ENCODE measurements at regions not wholly inside any gene's neighbourhood (a gene's known extent, or its start where the extent isn't known, plus 50 kb on each side); places are given as distances from the start of the nearest gene placed in this dataset.
"Not testable (repeated sequence)": the region's sequence is repeated elsewhere in the genome, so short reads cannot be mapped to it uniquely, and the experiment has no call there.

DNA sequence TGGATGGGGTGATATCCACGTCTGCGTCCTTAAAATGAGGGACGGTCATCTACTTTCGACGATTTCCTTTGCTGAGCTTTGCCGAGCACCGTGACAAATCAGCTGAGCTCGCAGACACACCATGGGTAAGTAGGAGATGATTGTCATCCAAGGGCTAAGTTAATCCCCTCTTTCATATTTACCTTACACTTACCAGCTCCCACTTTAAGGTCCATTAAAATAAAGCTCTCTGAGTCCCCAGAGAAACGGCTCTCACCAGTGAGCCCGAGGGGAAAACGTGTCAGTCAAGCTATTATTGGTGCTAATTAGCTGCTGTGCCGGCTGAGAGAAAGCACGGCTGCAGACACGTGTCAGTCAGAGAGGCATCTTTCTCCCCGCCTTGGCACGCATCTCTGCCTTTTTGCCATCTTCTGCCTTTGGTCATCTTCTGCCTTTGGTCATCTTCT is 72.2 kb downstream of the CRLF2 start:
- ATAC-seq: no peak

DNA sequence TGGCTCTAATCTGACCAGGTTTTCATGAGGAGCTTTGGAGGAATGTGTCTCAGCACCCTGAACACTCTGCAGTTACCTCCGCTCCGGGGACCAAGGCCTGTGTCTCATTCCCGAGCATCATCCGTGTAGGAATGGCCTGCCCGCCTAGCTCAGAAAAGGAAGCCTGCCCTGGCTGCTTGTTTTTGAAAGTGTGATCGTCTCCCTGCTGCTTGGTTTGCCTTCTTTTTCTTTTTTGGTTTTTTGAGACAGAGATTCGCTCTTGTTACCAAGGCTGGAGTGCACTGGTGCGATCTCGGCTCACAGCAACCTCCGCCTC is 73.3 kb downstream of the CRLF2 start:
- ATAC-seq: no peak

DNA sequence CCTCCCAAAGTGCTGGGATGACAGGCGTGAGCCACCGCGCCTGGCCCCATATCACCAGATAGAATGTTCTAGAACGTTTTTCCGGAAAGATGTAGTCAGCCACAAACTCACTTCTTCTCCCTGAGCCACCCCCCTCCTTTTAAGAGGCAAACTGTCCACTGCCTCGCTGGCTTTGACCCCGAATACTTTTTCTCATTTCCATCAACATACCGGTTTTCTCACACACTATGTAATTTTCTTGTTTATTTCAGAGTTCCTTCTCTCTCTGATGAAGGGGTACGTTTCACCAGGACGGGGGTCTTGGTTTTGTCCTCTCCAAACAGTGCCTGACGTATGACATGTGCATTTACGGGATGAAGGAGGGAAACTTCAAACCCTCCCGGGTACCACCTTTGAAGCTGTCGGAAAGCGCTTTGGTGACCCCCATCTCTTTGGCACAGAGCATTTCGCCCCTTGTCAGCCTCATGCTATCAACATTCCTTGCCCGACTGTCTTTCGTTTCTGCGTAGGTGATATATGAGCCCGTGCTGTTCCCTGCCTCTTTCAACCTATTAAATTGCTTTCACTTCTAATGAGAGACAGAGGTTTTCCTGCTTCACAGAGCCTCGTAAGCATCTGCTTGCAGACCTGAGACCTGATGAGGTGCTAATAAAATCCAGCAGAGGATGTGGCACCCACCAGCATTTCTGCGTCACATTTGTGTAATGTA is 73.8 kb downstream of the CRLF2 start:
- ATAC-seq: no peak

DNA sequence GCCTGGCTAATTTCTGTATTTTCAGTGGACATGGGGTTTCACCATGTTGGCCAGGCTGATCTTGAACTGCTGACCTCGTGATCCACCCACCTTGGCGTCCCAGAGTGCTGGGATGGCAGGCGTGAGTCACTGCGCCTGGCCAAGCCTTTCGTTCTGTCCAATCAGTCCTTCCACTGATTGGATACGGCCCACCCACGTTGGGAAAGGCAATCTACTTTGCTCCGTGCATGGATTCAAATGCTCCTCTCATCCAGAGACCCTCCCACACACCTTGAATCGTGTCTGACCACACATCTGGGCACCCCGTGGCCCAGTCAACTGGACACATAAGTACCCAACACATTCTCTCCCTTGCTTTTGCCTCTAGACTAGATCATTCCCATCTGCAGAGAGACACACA is 74.9 kb downstream of the CRLF2 start:
- no peak for ATAC-seq

DNA sequence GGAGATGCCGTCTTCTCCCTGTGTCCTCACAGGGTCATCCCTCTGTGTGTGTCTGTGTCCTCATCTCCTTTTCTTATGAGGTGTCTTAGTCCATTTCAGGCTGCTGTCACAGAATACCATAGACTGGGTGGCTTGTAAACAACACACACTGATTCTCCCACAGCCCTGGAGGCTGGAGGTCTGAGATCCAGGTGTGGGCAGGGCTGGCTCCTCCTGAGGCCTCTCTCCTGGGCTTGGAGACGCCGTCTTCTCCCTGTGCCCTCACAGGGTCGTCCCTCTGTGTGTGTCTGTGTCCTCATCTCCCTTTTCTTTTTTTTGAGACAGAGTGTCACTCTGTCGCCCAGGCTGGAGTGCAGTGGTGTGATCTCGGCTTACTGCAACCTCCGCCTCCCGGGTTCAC is 75.9 kb downstream of the CRLF2 start:
- not testable (repeated sequence) for ATAC-seq

DNA sequence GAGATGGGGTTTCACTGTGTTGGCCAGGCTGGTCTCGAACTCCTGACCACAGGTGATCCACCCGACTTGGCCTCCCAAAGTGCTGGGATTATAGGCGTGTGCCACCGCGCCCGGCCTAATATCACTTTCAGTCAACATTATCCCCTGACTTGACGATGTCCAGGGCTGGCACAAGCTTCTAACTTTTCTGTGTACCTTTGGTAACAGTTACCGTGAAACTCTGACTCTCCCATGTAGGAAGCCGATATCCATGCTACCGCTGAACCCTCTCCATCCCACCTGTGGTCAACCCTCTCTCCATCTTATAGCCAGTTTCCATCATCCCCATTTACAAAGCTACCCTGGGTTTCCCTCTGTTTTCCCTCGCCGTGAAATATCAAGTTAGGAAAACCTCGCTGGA is 77.5 kb downstream of the CRLF2 start:
- no peak for ATAC-seq

DNA sequence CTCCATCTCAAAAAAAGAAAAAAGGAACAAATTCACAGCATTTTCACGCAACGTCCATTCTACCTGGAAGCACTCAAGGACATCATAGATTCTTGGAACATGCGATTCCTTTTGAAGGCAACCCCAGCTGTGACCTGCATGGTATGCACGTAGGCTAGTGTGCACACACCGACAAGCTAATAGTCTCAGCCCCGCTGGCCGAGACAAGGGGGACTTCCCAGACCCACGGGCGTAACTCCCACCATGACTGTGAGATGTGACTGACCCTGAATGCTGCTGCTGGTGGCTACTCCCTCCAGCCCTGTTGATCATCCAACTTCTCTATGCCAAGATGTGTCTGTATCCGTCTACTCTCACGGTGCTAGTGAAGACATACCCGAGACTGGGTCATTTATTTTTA is 78.3 kb downstream of the CRLF2 start:
- ATAC-seq: no peak

DNA sequence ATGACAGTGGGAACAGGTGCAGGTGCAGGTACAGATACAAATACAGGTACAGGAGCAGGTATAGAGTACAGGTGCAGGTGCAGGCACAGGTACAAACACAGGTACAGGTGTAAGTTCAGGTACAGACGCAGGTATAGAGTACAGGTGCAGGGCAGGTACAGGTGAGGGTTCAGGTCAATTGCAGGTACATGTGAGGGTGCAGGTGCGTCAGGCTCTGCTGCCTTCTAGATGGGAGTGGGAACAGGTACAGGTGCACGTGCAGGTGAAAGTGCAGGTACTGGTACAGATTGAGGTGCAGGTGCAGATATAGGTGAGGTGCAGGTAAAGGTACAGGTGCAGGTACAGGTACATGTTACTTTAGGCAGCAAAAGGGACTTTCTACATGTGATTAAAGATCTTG is 85.7 kb downstream of the CRLF2 start:
- no peak for ATAC-seq

DNA sequence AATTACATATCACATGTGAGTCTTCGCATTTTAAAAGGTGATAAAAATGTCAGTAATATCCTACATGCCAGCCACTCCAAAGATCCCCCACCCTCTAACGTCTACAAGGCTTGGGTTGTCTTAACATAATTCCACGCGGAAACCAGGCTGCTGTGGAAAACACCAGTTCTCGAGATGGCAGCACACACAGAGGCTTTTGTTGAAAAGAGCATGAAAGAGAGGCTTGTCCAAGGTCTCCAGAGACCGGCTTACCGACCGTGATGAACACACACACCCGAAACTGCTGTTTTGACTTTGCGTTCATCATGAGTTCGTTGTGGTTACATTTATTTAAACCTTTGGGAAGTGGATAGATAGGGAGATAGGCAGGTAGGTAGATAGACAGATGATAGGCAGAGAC is 87.9 kb downstream of the CRLF2 start:
- ATAC-seq: no peak

DNA sequence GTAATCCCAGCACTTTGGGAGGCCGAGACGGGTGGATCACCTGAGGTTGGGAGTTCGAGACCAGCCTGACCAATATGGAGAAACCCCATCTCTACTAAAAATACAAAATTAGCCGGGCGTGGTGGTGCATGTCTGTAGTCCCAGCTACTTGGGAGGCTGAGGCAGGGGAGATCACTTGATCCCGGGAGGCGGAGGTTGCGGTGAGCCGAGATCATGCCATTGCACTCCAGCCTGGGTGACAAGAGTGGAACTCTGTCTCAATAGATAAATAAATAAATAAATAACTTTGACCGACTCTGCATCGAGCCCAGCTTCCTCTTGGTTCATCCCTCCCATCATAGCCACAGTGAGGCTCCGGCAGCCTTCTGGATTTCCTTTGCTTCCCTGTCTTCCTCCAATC is 89.6 kb downstream of the CRLF2 start:
- not testable (repeated sequence) for ATAC-seq

DNA sequence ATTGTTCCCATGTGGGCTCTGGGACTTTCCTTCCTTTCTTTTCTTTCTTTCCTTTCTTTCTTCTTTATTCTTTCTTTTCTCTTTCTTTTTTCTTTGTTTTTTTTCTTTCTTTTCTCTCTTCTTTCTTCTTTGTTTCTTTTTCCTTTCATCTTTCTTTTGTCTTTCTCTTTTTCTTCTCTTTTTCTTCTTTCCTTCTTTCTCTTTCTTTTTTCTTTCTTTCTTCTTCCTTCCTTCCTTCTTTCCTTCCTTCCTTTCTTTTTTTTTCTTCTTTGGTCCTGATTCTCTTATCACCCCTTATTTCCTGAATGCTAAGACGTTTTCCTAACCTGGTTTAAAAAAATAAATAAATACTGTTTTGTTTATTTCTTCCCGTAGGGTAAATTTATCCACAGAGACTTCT is 93.2 kb downstream of the CRLF2 start:
- ATAC-seq: no peak

DNA sequence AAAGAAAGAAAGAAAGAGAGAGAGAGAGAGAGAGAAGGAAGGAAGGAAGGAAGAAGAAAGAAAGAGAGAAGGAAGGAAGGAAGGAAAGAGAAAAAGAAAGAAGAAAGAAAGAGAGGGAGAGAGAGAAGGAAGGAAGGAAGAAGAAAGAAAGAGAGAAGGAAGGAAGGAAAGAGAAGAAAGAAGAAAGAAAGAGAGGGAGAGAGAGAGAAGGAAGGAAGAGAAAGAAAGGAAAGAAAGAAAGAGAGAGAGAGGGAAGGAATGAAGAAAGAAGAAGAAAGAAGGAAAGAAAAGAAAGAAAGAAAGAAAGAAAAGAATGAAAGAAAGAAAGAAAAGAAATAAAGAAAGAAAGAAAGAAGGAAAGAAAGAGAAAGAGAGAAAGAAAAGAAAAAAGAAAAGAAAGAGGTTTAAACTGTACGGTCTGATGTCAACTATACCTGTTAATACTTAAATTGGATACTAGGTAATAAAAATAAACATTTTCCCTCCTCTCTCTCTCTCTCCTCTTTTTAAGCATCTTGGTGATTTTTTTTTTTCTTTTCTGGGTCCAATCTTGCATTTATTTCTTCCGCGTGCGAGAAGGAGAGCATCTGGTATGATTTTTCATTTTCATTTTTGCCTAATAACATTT is 93.8 kb downstream of the CRLF2 start:
- ATAC-seq: no peak

DNA sequence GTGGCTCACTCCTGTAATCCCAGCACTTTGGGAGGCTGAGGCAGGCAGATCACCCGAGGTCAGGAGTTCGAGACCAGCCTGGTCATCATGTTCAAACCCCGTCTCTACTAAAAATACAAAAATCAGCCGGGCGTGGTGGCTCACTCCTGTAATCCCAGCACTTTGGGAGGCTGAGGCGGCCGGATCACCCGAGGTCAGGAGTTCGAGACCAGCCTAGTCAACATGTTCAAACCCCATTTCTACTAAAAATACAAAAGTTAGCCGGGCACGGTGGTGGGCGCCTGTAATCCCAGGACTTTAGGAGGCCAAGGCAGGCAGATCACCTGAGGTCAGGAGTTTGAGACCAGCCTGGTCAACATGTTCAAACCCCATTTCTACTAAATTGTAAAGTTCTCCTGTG is 97.0 kb downstream of the CRLF2 start:
- ATAC-seq: not testable (repeated sequence)

DNA sequence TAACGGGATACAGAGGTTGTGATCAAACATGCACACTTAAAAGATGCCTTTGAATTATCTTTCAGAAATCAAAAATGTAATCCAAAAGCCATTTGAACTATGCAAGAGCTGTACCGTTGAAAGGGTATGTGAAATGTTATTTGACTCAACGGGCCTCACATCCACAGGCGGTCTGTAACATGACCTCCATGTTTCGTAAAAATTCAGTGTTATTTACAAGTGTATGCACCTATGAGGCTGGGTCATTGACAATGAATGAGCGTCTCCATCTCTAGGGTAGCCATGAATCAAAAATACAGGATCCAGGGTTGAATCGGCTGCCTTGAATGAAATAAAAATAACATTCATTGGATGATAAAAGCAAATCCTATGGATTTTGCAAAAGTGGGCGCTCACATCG is 100.1 kb downstream of the CRLF2 start:
- no peak for ATAC-seq

DNA sequence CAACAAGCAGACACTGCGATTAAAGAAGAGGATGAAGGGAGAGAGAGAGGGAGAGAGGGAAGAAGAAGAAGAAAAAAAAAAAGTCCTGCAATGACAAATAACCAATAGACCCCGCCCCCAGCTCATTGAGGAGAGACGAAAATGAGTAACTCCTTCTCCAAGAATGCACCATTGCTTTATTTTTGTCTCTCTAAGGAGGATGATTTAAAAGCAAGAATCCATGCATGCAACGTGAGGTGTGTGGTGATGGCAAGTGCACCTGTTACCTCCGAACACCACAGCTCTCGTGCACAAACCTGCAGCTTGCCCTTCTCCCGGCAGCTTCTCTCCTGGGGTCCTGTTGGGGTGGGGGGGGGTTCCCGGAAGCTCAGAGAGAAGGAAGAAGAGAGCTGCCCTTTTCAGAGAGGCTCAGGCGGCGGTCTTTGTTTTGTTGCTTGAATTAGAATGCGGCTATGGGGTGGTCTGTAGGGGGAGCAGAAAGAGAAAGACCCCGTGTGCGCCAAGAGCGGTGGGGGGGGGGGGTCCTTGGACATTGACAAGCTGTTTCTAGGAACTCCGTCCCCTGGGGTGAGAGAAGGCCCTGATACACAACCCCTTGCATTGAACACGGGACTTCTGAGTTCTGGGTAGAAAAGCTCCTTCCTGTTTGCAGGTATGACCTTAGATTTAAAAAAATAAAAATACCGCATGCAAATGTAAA is 100.7 kb downstream of the CRLF2 start:
- no peak for ATAC-seq

DNA sequence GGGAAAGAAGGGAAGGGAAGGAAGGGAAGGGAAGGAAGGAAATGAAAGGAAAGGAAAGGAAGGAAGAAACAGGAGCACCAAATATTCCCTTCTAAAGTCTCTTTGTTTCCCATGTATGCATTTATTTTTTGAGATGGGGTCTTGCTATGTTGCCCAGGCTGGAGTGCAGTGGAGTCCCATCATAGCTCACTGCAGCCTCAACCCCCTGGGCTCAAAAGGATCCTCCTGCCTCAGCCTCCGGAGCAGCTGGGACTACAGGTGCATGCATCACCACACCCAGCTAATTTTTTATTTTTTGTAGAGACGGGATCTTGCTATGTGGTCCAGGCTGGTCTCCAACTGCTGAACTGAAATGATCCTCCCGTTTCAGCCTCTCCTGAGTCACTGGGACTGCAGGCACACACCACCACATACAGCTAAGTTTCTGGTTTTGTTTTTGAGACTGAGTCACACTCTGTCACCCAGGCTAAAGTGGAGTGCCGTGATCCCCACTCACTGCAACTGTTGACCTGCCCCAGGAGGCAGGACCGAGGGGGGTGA is 102.8 kb downstream of the CRLF2 start:
- no peak for ATAC-seq

DNA sequence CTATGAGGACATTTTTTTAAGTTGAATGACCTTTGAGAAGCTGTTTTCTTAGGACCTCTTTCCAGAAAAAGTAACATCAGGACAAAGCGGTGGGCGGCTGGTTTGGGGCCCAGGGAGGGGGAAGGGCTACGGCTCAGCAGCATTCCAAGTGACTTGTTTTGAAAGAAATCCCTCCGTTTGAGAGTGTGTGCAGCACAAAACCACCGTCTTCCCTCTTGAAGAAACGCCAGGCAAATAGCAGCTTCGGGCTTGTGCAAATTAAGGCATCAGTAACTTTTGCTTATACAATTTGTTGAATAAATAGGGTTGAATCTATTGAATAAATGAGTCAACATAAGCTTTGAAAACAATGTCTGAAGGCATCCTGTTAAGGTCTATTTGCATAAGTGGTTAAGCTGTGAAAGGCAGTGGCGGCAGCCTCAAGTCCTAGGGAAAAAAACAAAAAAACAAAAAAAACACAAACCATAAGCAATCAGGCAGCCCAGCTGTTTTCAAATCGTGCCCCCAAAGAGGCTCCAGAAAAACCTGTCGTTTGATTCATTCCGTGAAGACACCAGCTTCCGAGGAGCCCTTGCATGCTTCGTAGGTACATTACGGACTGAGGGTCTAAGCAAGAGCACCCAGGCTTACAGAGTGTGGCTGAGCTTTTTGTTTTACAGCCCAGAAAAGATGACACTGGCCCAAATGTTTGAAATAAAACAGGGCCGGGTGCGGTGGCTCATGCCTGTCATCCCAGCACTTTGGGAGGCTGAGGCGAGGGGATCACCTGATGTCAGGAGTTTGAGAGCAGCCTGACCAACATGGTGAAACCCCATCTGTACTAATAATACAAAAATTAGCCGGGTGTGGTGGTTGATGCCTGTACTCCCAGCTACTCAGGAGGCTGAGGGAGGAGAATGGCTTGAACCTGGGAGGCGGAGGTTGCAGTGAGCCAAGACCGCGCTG is 103.7 kb downstream of the CRLF2 start:
- ATAC-seq: no peak

DNA sequence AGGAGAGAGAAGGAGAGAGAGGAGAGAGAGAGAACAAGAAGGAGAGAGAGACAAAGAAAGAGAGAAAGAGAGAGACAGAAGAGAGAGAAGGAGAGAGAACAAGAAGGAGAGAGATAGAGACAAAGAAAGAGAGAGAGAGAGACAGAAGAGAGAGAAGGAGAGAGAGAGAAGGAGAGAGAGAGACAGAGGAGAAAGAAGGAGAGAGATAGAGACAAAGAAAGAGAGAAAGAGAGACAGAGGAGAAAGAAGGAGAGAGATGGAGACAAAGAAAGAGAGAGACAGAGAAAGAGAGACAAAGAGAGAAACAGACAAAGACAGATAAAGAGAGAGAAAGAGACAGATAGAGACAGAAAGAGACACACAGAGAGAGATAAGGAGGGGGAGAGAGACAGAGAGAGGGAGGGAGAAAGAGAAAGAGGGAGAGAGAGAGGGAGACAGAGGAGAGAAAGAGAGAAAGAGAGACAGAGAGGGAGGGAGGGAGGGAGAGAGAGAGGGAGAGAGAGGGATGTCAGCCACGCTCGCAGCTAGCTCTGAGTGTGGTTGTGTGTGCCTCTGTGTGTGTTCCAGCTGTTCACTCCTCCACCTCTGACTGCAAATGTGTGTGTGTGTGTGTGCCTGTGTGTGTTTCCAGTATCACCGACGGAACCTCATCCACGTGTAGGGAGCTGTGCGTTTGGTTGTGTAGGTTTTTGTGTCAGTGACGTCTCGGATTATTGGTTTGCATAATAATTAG is 105.8 kb downstream of the CRLF2 start:
- no peak for ATAC-seq

DNA sequence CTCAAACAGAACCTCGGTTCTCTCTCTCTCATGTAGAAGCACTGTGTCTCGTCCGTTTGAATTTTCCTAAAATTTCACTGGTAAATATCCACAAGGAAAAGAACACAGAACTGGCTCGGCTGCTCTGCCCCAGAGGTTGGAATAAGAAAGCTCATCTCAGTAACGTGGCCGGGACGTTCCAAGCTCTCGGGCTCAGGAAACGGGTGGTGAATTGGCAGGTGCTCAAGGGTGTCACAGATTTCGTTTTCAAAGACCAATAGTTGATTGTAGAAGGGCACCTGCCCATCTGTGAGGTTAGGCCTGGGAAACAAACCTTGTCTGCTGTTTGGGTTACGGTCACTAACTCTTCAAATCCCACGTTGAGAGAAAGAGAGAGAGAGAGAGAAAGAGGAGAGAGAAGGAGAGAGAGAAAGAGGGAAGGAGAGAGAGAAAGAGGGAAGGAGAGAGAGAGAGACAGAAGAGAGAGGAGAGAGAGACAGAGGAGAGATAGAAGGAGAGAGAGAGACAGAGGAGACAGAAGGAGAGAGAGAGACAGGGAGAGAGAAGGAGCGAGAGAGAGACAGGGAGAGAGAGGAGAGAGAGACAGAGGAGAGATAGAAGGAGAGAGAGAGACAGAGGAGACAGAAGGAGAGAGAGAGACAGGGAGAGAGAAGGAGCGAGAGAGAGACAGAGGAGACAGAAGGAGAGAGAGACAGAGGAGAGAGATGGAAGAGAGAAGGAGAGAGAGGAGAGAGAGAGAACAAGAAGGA is 106.6 kb downstream of the CRLF2 start:
- no peak for ATAC-seq

DNA sequence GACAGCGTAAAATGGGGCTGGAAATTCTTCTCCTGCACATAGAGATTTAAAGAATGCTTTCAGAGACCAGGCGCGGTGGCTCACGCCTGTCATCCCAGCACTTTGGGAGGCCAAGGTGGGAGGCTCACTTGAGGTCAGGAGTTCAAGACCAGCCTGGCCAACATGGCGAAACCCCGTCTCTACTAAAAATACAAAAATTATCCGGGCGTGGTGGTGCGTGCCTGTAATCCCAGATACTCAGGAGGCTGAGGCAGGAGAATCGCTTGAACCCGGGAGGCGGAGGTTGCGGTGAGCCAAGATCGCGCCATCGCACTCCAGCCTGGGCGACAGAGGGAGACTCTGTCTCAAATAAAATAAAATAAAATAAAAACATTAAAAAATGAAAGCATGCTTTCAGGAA is 107.4 kb downstream of the CRLF2 start:
- ATAC-seq: not testable (repeated sequence)

DNA sequence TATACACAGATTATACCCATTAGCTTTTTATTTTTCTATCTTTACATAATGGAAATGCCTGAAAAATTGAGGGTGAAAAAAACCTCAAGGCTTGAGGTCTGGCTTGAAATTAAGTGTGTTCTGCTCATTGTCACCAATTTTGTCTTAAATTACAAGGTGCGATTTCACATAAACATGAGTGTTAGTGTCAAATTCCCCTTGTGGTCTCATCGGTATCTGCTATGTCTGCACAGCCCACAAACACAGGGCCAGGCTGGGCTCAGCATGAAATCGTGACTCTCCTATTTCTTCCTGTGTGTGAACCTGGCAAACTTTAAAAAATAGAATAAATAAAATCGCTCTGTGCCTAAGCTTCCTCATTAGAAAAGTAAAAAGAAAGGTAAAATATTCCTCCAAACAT is 109.1 kb downstream of the CRLF2 start:
- ATAC-seq: no peak

All from esophagus mucosa (tissue), 1 donor.